ENCODE measurements at regions not wholly inside any gene's neighbourhood (a gene's known extent, or its start where the extent isn't known, plus 50 kb on each side); places are given as distances from the start of the nearest gene placed in this dataset.

DNA sequence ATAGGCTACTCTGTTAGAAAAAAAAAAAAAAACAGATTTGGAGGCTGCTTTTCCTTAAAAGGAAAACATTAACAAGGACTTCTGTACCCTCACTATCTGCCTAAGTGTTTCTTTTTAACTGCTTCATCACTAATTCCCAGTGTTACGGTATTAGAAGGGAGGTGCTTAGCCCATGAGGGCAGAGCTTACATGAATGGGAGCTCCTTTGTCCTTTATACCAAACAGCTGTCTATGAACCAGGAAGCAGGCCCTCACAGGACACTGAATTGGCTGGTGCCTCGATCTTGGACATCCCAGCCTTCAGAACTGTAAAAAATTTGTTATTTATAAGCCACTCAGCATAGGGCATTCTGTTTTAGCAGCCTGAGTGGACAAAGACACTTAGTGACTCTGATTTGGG lies 215.6 kb upstream of the NRSN1 start:
- no peak overlapping the region for H3K27ac ChIP-seq (ENCODE audit: low read depth in 2 of 2, low read length in 2 of 2)
- H3K27me3 ChIP-seq (ENCODE audit: control insufficient read depth, insufficient read depth, low read length): no peaks in the 10 kb centered on the region
- DNase-seq: no peak
- intact Hi-C loops (cut with DNase I): no loop called here
- H3K9ac ChIP-seq (ENCODE audit: low read length in 3 of 3): no peak overlapping the region
- no peaks in the 10 kb centered on the region for H3K4me1 ChIP-seq (ENCODE audit: control insufficient read depth in 2 of 3, insufficient read depth in 2 of 3, low read depth in 1 of 3, low read length in 3 of 3)
- FAIRE-seq: no peak
- H3K36me3 ChIP-seq (ENCODE audit: control insufficient read depth in 2 of 3, insufficient read depth in 3 of 3, low read length in 3 of 3): no peaks in the 10 kb centered on the region
- TF ChIP-seq, protein P1, sequence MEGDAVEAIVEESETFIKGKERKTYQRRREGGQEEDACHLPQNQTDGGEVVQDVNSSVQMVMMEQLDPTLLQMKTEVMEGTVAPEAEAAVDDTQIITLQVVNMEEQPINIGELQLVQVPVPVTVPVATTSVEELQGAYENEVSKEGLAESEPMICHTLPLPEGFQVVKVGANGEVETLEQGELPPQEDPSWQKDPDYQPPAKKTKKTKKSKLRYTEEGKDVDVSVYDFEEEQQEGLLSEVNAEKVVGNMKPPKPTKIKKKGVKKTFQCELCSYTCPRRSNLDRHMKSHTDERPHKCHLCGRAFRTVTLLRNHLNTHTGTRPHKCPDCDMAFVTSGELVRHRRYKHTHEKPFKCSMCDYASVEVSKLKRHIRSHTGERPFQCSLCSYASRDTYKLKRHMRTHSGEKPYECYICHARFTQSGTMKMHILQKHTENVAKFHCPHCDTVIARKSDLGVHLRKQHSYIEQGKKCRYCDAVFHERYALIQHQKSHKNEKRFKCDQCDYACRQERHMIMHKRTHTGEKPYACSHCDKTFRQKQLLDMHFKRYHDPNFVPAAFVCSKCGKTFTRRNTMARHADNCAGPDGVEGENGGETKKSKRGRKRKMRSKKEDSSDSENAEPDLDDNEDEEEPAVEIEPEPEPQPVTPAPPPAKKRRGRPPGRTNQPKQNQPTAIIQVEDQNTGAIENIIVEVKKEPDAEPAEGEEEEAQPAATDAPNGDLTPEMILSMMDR (IDR thresholded peaks at IDR 0.05; ENCODE audit: borderline replicate concordance, extremely low read depth, insufficient read depth): no peak
- H3K4me3 ChIP-seq (ENCODE audit: low read length in 3 of 3): no peak overlapping the region
- H3K9me3 ChIP-seq (ENCODE audit: control insufficient read depth in 2 of 3, insufficient read depth in 1 of 3, low read length in 3 of 3): no peaks in the 10 kb centered on the region

DNA sequence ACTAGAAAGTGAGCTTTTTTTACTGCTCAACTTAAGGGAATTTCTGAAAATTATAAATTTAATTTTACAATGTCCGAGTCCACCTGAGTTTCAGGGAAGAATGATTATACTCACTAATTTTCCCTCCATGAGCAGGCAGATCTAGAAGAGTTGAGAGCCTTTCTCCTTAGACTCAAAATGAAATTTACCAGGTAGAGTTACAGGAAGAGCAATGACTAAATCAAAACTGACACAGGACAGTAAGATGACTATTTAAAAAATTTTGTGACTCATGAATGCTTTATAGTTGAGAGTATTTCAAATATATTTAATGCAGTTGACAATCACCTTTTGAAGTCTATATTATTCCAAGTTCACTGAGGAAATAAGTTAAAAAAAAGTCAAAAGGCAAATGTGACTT lies 198.1 kb upstream of the NRSN1 start:
- Histone ChIP-seq H3K36me3 (ENCODE audit: control insufficient read depth in 2 of 3, insufficient read depth in 3 of 3, low read length in 3 of 3) (no peaks in the 10 kb centered on the region), H3K9ac (ENCODE audit: low read length in 3 of 3) (no peak overlapping the region), H3K4me1 (ENCODE audit: control insufficient read depth in 2 of 3, insufficient read depth in 2 of 3, low read depth in 1 of 3, low read length in 3 of 3) (no peaks in the 10 kb centered on the region), H3K4me3 (ENCODE audit: low read length in 3 of 3) (no peak overlapping the region), H3K9me3 (ENCODE audit: control insufficient read depth in 2 of 3, insufficient read depth in 1 of 3, low read length in 3 of 3) (no peaks in the 10 kb centered on the region), H3K27me3 (ENCODE audit: control insufficient read depth, insufficient read depth, low read length) (no peaks in the 10 kb centered on the region), H3K27ac (ENCODE audit: low read depth in 2 of 2, low read length in 2 of 2) (no peak overlapping the region)
- intact Hi-C loops (cut with DNase I): no loop called here
- no peak for FAIRE-seq
- DNase-seq: no peak
- TF ChIP-seq, protein P1 (IDR thresholded peaks at IDR 0.05; ENCODE audit: borderline replicate concordance, extremely low read depth, insufficient read depth): no peak

DNA sequence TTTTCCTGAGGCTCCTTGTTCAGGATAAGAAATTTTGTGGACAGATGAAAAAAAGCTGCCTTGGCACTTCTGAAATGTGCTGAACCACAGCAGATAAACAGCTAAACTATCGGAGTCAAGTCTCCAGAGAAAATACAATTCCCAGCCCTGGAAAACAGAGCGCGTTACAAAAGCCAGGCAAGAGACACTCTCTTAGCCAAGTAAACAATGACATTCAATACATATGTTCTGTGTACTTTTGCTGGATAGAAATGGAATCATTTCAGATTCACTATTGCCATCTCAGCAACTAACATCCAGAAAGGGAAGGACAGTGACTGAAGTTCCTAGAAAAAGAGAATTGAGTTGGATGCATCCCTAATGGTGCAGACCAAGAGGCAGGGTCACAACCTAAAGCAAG lies 196.8 kb upstream of the NRSN1 start:
- TF ChIP-seq, protein P1 (IDR thresholded peaks at IDR 0.05; ENCODE audit: borderline replicate concordance, extremely low read depth, insufficient read depth): no peak
- intact Hi-C loops (cut with DNase I): no loop called here

DNA sequence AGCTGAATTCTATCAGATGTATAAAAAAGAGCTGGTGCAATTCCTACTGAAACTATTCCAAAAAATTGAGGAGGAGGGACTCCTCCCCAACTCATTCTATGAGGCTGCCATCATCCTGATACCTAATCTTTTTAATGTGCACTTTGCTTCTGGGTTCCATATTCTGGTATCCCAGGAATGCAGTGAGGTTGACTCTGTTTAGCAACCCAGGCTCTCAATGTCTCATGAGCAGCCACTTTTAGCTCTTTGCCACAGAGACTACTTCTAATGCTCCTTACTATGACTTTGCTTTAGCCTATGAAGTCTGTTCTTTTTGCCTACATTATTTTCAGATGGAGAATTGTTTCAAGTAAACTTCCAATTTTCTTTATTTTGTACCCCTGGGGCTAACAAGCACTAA lies 185.5 kb upstream of the NRSN1 start:
- Histone ChIP-seq H3K4me1 (ENCODE audit: control insufficient read depth in 2 of 3, insufficient read depth in 2 of 3, low read depth in 1 of 3, low read length in 3 of 3) (no peaks in the 10 kb centered on the region), H3K4me3 (ENCODE audit: low read length in 3 of 3) (no peak overlapping the region), H3K36me3 (ENCODE audit: control insufficient read depth in 2 of 3, insufficient read depth in 3 of 3, low read length in 3 of 3) (no peaks in the 10 kb centered on the region), H3K9ac (ENCODE audit: low read length in 3 of 3) (no peak overlapping the region), H3K27me3 (ENCODE audit: control insufficient read depth, insufficient read depth, low read length) (no peaks in the 10 kb centered on the region), H3K27ac (ENCODE audit: low read depth in 2 of 2, low read length in 2 of 2) (no peak overlapping the region), H3K9me3 (ENCODE audit: control insufficient read depth in 2 of 3, insufficient read depth in 1 of 3, low read length in 3 of 3) (no peaks in the 10 kb centered on the region)
- TF ChIP-seq, protein P1 (IDR thresholded peaks at IDR 0.05; ENCODE audit: borderline replicate concordance, extremely low read depth, insufficient read depth): no peak
- intact Hi-C loops (cut with DNase I): no loop called here
- DNase-seq: no peak
- no peak for FAIRE-seq

More for the DNA sequence above, 196.8 kb upstream of the NRSN1 start:
- DNase-seq: no peak
- FAIRE-seq: no peak
- Histone ChIP-seq H3K4me1 (ENCODE audit: control insufficient read depth in 2 of 3, insufficient read depth in 2 of 3, low read depth in 1 of 3, low read length in 3 of 3) (no peaks in the 10 kb centered on the region), H3K27me3 (ENCODE audit: control insufficient read depth, insufficient read depth, low read length) (no peaks in the 10 kb centered on the region), H3K36me3 (ENCODE audit: control insufficient read depth in 2 of 3, insufficient read depth in 3 of 3, low read length in 3 of 3) (no peaks in the 10 kb centered on the region), H3K4me3 (ENCODE audit: low read length in 3 of 3) (no peak overlapping the region), H3K9ac (ENCODE audit: low read length in 3 of 3) (no peak overlapping the region), H3K27ac (ENCODE audit: low read depth in 2 of 2, low read length in 2 of 2) (no peak overlapping the region), H3K9me3 (ENCODE audit: control insufficient read depth in 2 of 3, insufficient read depth in 1 of 3, low read length in 3 of 3) (no peaks in the 10 kb centered on the region)
